Ishikawa (cell line): ENCODE measurements at regions not wholly inside any gene's neighbourhood (a gene's known extent, or its start where the extent isn't known, plus 50 kb on each side); places are given as distances from the start of the nearest gene placed in this dataset.

ENCODE experiments used
- CEBPB ChIP-seq: IDR thresholded peaks from 2 replicates; pipeline ENCODE4 v1.6.1; 2012
- CREB1 ChIP-seq: IDR thresholded peaks from 2 replicates; pipeline ENCODE4 v1.6.1; 2012; ENCODE audit warnings: low read depth
- EGR1 ChIP-seq: IDR thresholded peaks from 2 replicates; pipeline ENCODE4 v1.6.1; 2012
- EP300 ChIP-seq: IDR thresholded peaks from 2 replicates; pipeline ENCODE4 v1.6.1; 2012; ENCODE audit warnings: borderline replicate concordance
- FOXM1 ChIP-seq: IDR thresholded peaks from 2 replicates; pipeline ENCODE4 v1.6.1; 2012; ENCODE audit warnings: low read depth, borderline replicate concordance
- MAX ChIP-seq: IDR thresholded peaks from 2 replicates; pipeline ENCODE4 v1.6.1; 2012
- NFIC ChIP-seq: IDR thresholded peaks from 2 replicates; pipeline ENCODE4 v1.6.1; 2012
- RAD21 ChIP-seq: IDR thresholded peaks from 2 replicates; pipeline ENCODE4 v1.6.1; 2012; ENCODE audit warnings: low read depth
- REST ChIP-seq: IDR thresholded peaks from 2 replicates; pipeline ENCODE4 v1.6.1; 2012; ENCODE audit warnings: low read depth, mild to moderate bottlenecking
- TAF1 ChIP-seq: IDR thresholded peaks from 2 replicates; pipeline ENCODE4 v1.6.1; 2012; ENCODE audit warnings: low read depth, mild to moderate bottlenecking
- TCF12 ChIP-seq: IDR thresholded peaks from 2 replicates; pipeline ENCODE4 v1.6.1; 2012; ENCODE audit warnings: low read depth
- TEAD4 ChIP-seq: IDR thresholded peaks from 2 replicates; pipeline ENCODE4 v1.6.1; 2012
- YY1 ChIP-seq: IDR thresholded peaks from 2 replicates; pipeline ENCODE4 v1.6.1; 2012; ENCODE audit warnings: low read depth
- ZBTB7A ChIP-seq: IDR thresholded peaks from 2 replicates; pipeline ENCODE4 v1.6.1; 2012; ENCODE audit warnings: low read depth
- TF ChIP-seq, protein P1 (sequence below): IDR thresholded peaks from 2 replicates; pipeline ENCODE4 v1.6.1; 2012

- TF ChIP-seq TCF12: no peak
- no peak for TF ChIP-seq YY1
- no peak for TF ChIP-seq FOXM1
- no peak for TF ChIP-seq EGR1
- no peak for TF ChIP-seq EP300
- TF ChIP-seq CEBPB: no peak
- no peak for TF ChIP-seq CREB1
- no peak for TF ChIP-seq MAX
- no peak for TF ChIP-seq REST
- TF ChIP-seq NFIC: no peak
- no peak for TF ChIP-seq TAF1
- TF ChIP-seq, protein P1, sequence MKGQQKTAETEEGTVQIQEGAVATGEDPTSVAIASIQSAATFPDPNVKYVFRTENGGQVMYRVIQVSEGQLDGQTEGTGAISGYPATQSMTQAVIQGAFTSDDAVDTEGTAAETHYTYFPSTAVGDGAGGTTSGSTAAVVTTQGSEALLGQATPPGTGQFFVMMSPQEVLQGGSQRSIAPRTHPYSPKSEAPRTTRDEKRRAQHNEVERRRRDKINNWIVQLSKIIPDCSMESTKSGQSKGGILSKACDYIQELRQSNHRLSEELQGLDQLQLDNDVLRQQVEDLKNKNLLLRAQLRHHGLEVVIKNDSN: no peak
- TF ChIP-seq RAD21: no peak
- TF ChIP-seq TEAD4: no peak
- no peak for TF ChIP-seq ZBTB7A
These were observed 208.3 kb downstream of the NDUFA10 start for GRCh38 chr2:239816576-239817467.

GRCh38 chr2:239815671-239816070 is 209.5 kb downstream of the NDUFA10 start:
- TF ChIP-seq MAX: no peak
- no peak for TF ChIP-seq EP300
- TF ChIP-seq REST: no peak
- no peak for TF ChIP-seq TEAD4
- TF ChIP-seq CEBPB: no peak
- no peak for TF ChIP-seq NFIC
- TF ChIP-seq TCF12: no peak
- no peak for TF ChIP-seq CREB1
- TF ChIP-seq EGR1: no peak
- no peak for TF ChIP-seq YY1
- no peak for TF ChIP-seq ZBTB7A
- TF ChIP-seq RAD21: no peak
- TF ChIP-seq TAF1: no peak

DNA sequence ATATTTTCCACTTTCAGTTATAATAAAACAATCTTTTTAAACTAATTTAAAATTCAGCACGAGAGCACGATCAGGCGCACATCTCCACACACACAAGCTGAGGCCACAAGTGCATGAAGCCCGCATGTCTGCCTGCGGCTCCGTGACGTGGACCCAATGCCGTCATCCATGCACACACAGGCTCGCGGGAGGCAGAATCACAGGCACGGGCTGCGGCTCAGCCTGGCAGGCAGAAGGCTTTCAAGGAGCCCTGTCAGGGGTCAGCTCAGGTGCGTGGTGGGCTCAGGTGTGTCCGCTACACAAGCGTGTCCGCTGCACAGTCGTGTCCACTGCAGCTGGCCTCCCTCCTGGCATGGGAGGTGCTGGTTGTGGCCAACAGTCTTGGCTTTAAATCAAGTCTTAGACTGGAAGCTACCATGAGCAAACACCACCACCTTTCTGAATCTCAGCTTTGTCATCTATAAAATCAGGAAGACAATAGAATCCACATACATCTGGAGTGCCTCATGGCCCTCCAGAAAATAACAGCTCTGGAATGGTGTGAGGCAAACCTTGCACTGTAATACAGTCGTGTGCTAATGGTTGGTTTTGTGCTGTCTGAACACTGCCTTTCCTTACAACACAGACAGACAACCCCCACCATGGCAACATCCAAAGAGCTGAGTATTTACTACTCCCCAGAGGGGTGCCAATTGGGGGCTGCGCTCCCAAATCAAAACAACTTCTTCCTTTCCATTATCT is 210.1 kb downstream of the NDUFA10 start:
- TF ChIP-seq NFIC (no peak), EGR1 (no peak), REST (no peak), YY1 (no peak), MAX (no peak), TCF12 (no peak), FOXM1 (no peak), ZBTB7A (no peak), CEBPB (no peak), TAF1 (no peak)
- TF ChIP-seq, protein P1: no peak
